IgD-negative memory B cell (primary cell): ENCODE measurements at regions not wholly inside any gene's neighbourhood (a gene's known extent, or its start where the extent isn't known, plus 50 kb on each side); places are given as distances from the start of the nearest gene placed in this dataset.
A peak's percentile ranks its signal among the peaks of the same experiment; 100 is the strongest.
"Not testable (repeated sequence)": the region's sequence is repeated elsewhere in the genome, so short reads cannot be mapped to it uniquely, and the experiment has no call there.

Experiments used
- H3K27ac Mint-ChIP-seq, 3 donors: one replicate each; pipeline ENCODE4 v1.8.0; 2020 to 2022; ENCODE audit warnings: mild to moderate bottlenecking in 3 of 3, mixed read lengths in 3 of 3, moderate library complexity in 1 of 3
- H3K27me3 Mint-ChIP-seq: one replicate; pipeline ENCODE4 v1.8.0; 2021; ENCODE audit warnings: mixed read lengths
- H3K36me3 Mint-ChIP-seq: one replicate; pipeline ENCODE4 v1.8.0; 2020; ENCODE audit warnings: mild to moderate bottlenecking, mixed read lengths
- H3K4me1 Mint-ChIP-seq, 3 donors: one replicate each; pipeline ENCODE4 v1.8.0; 2020 to 2022; ENCODE audit warnings: mixed read lengths in 3 of 3, mild to moderate bottlenecking in 1 of 3
- H3K4me3 Mint-ChIP-seq, 4 donors: one replicate each; pipeline ENCODE4 v1.8.0; 2020 to 2022; ENCODE audit warnings: mild to moderate bottlenecking in 4 of 4, mixed read lengths in 4 of 4, moderate library complexity in 3 of 4
- H3K9me3 Mint-ChIP-seq, 3 donors: one replicate each; pipeline ENCODE4 v1.8.0; 2020 to 2021; ENCODE audit warnings: mixed read lengths in 3 of 3, mild to moderate bottlenecking in 1 of 3

DNA sequence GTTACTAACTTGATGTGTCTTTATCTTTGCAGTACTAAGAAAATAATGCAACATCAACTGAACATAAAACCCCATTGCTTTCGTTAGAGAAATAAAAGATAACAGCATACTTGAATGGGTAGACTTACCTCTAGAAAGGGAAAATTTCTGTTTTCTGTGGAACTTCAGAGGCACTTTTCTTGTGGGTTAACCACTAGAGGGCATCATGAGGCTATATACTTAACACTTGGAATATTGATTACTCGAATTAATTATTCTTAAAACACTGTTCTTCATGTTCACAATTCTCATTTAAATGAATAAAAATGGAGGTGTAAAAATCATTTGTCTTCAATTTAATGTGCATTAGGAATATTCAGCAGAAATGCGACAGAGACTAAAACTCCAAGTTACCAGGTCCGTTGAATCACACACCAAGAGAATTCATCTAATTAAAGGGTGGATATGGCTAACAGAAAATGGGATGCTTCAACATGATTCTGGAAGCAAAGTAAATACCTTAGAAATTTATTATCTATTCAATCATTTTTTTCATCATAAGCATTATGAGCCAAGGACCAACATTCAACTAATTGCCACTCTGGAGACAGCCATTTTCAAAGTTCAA, 330.8 kb upstream of the PREP start:
- H3K36me3 Mint-ChIP-seq: no peaks in the 10 kb centered on the region
- H3K9me3 Mint-ChIP-seq: peaks cover 0 to 4% (median 0%) of the 10 kb centered on the region in 3 donors
- no peak overlapping the region for H3K27ac Mint-ChIP-seq
- H3K4me1 Mint-ChIP-seq: no peaks in the 10 kb centered on the region
- H3K4me3 Mint-ChIP-seq: no peak overlapping the region
- H3K27me3 Mint-ChIP-seq: peaks cover 4% of the 10 kb centered on the region

DNA sequence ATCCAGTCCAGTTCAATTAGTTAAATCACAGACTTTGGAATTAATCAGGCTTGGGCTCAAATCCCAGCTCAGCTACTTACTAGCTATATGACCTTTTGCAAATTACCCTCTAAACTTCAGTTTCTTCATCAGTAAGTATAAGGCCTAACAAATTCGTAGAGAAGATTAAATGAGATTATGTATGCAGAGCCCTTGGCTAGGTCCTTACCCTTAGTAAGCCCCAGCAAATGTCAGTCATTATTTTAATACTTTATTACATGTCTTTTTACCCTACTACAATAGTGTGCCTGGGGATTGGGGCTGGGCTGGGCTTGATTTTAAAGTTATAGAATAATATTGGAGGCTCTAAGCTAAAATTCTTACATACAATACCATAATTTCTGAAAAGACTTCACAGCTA, 326.1 kb upstream of the PREP start:
- Mint-ChIP-seq H3K27ac (no peak overlapping the region), H3K4me3 (no peak overlapping the region), H3K9me3 (no peaks in the 10 kb centered on the region), H3K27me3 (peaks cover 2% of the 10 kb centered on the region), H3K36me3 (no peaks in the 10 kb centered on the region), H3K4me1 (no peaks in the 10 kb centered on the region)

- Mint-ChIP-seq H3K4me1 (no peaks in the 10 kb centered on the region), H3K36me3 (no peaks in the 10 kb centered on the region), H3K27me3 (peaks cover 2% of the 10 kb centered on the region), H3K9me3 (no peaks in the 10 kb centered on the region), H3K4me3 (no peak overlapping the region), H3K27ac (no peak overlapping the region)
Measured at GRCh38 chr6:105726902-105727655, 324.2 kb upstream of the PREP start.

DNA sequence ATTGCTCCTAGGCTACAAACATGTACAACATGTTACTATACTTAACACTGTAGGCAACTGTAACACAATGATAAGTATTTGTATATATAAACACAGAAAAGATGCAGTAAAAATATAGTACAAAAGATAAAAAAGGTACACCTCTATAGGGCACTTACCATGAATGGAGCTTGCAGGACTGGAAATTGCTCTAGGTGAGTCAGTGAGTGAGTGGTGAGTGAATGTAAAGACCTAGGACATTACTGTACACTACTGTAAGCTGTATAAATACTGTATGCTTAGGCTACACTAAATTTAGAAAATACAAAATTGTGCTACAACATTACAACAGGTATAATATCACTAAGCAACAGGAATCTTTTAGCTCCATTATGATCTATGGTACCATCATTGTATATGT, 312.0 kb upstream of the PREP start:
- Mint-ChIP-seq H3K27ac (no peak overlapping the region), H3K27me3 (peaks cover 7% of the 10 kb centered on the region), H3K4me1 (no peaks in the 10 kb centered on the region), H3K9me3 (peaks cover 9 to 21% (median 11%) of the 10 kb centered on the region in 3 donors), H3K4me3 (no peak overlapping the region), H3K36me3 (peaks cover 4% of the 10 kb centered on the region)

DNA sequence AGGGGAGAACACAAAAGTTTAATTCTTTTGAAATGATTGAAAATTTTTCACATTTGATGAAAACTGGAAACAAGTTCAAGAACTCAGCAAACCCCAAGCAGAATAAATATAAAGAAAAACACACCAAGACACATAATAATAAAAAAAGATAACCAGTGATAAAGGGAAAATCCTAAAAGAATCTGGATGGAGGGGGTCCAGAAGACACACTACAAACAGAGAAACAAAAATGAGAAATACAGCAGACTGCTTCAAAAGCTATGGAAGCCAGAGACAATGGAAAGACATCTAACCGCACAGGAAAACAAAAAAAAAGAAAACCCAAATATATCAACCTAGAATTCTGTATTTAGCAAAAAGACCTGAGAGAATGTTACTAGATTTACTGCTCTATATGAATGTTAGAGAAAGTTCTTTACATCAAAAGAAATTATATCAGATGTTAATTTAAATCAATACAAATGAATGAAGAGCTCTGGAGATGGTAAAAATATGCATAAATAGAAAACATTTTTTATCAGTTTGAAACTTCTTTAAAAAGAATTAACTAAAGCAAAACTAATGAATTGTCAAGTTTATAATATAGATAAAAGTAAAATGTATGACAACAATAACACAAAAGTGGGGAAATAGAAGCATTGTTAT, 310.7 kb upstream of the PREP start:
- peaks cover 9 to 21% (median 11%) of the 10 kb centered on the region in 3 donors for H3K9me3 Mint-ChIP-seq
- no peak overlapping the region for H3K27ac Mint-ChIP-seq
- H3K27me3 Mint-ChIP-seq: peaks cover 7% of the 10 kb centered on the region
- peak overlapping the region in 1 of 4 donors; percentile 2 for H3K4me3 Mint-ChIP-seq
- no peaks in the 10 kb centered on the region for H3K4me1 Mint-ChIP-seq
- peaks cover 5% of the 10 kb centered on the region for H3K36me3 Mint-ChIP-seq

GRCh38 chr6:105711216-105711615, 308.3 kb upstream of the PREP start:
- Mint-ChIP-seq H3K4me1 (no peaks in the 10 kb centered on the region), H3K27me3 (peaks cover 7% of the 10 kb centered on the region), H3K4me3 (no peak overlapping the region), H3K36me3 (peaks cover 5% of the 10 kb centered on the region), H3K9me3 (peaks cover 9 to 21% (median 11%) of the 10 kb centered on the region in 3 donors), H3K27ac (no peak overlapping the region)

DNA sequence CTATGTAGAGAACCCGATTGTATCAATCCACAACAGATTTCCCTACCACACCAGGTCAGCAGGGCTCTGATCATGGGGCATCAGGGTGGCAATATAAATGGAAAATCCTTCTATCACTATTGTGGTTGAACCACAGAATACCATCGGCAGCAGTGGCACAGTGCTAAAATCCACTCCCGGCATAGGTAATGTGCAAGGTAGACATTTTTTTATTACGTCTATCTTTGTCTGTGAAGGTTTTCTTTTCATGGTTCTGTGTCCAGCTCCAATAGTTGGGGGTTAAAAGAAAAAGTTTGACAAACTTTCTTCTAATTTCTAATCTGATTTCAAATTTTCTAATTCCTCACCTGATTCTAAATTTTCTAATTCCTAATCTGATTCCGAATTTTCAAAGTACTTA, 302.7 kb upstream of the PREP start:
- Mint-ChIP-seq H3K9me3 (peaks cover 0 to 3% (median 0%) of the 10 kb centered on the region in 3 donors), H3K4me3 (no peak overlapping the region), H3K27ac (peak overlapping the region in 1 of 3 donors; percentile 67), H3K36me3 (peaks cover 2% of the 10 kb centered on the region), H3K27me3 (no peaks in the 10 kb centered on the region), H3K4me1 (no peaks in the 10 kb centered on the region)

DNA sequence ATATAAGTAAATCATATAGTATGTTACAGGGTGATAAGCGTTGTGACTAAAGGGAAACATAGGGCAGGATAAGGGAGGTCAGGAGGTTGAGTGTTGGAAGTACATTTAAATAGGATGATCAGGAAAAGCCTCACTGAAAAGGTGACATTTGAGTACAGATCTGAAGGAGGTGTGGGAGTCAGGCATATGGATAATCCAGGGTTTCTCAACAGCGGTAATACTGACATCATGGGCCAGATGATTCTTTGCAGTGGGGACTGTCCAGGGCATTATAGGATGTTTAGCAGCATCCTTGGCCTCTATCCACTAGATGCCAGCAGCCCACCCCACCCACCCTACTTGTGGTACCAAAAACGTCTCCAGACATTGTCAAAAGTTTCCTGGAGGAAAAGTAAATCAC, 292.6 kb upstream of the PREP start:
- Mint-ChIP-seq H3K27ac (no peak overlapping the region), H3K36me3 (no peaks in the 10 kb centered on the region), H3K27me3 (peaks cover 11% of the 10 kb centered on the region), H3K9me3 (no peaks in the 10 kb centered on the region), H3K4me1 (peaks cover 0 to 1% (median 0%) of the 10 kb centered on the region in 3 donors), H3K4me3 (no peak overlapping the region)

DNA sequence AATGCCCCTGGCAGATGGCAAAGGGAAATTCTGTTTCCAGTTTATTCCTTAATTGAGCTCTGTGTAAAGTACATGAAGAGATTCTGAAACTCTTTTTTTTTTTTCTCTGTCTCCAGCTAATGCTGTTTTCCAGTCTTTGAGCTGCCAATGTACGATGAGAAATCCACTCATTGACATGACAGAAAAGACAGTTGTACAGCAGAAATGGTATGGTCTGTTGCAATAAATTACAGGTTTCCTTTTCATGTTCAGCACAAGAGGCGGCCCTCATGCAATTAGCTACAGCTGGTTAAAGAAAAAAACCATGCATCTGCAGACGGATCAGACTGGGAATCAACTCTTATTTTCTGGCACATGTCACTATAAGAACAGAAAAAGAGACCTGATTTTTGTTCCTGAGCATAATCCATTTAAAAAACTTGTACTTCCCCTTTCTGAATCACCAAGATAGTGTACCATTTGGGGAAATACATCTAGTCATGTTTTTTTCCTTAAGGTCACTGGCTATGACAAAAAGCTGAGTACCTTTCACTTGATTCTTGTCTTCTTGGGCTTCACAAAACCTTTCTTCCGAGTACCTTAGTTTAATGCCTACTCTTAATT, 289.8 kb upstream of the PREP start:
- Mint-ChIP-seq H3K4me3 (no peak overlapping the region), H3K4me1 (peaks cover 0 to 1% (median 0%) of the 10 kb centered on the region in 3 donors), H3K9me3 (peaks cover 0 to 8% (median 2%) of the 10 kb centered on the region in 3 donors), H3K27me3 (peaks cover 9% of the 10 kb centered on the region), H3K27ac (no peak overlapping the region), H3K36me3 (no peaks in the 10 kb centered on the region)

DNA sequence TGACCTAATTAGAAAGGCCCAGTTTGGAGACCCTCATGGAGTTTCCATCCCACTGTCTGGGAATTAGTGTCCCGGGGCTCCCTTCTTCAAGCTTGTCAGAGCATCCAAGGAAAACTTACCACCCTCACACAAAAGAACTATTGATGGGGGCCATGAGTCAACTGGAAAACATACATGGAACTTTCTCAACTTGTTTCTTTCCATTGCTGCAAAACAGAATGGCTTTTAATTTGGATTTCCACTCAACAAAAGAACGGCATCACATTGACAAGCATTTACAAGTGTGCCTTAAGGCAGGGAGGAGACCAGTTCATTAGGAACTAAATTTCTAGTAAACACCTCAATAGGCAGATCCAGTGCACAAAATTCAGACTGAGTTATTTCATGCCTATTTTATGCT, 289.1 kb upstream of the PREP start:
- Mint-ChIP-seq H3K27me3 (peaks cover 10% of the 10 kb centered on the region), H3K4me3 (no peak overlapping the region), H3K27ac (no peak overlapping the region), H3K36me3 (no peaks in the 10 kb centered on the region), H3K9me3 (peaks cover 2 to 8% (median 8%) of the 10 kb centered on the region in 3 donors), H3K4me1 (peaks cover 0 to 1% (median 0%) of the 10 kb centered on the region in 3 donors)

DNA sequence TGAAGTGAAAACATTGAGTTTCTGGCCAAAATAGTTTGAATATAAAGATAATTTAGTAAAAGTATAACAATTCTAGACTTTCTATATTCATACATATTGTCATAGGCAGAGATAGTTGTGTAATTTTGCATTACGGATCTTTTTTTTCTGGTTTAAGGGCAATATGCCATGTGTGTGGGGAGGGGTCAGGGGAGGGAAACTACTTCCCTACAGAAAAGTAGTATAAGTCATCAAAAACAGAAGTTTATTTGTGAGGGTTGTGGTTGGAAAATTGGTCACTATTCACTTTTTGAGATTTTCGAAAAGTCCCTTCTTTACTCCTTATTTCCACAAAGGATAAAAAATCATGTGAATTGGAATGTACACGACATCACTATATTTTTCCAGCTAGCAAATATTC, 288.2 kb upstream of the PREP start:
- Mint-ChIP-seq H3K9me3 (peaks cover 6 to 13% (median 8%) of the 10 kb centered on the region in 3 donors), H3K4me1 (peaks cover 0 to 1% (median 0%) of the 10 kb centered on the region in 3 donors)

GRCh38 chr6:105688573-105688972, 285.7 kb upstream of the PREP start:
- Mint-ChIP-seq H3K4me3 (no peak overlapping the region), H3K4me1 (no peaks in the 10 kb centered on the region), H3K27ac (no peak overlapping the region), H3K27me3 (peaks cover 9% of the 10 kb centered on the region), H3K36me3 (no peaks in the 10 kb centered on the region), H3K9me3 (peaks cover 8 to 18% (median 17%) of the 10 kb centered on the region in 3 donors)

More for the DNA sequence above, 288.2 kb upstream of the PREP start:
- H3K36me3 Mint-ChIP-seq: no peaks in the 10 kb centered on the region
- no peak overlapping the region for H3K27ac Mint-ChIP-seq
- no peak overlapping the region for H3K4me3 Mint-ChIP-seq
- H3K27me3 Mint-ChIP-seq: peaks cover 9% of the 10 kb centered on the region

DNA sequence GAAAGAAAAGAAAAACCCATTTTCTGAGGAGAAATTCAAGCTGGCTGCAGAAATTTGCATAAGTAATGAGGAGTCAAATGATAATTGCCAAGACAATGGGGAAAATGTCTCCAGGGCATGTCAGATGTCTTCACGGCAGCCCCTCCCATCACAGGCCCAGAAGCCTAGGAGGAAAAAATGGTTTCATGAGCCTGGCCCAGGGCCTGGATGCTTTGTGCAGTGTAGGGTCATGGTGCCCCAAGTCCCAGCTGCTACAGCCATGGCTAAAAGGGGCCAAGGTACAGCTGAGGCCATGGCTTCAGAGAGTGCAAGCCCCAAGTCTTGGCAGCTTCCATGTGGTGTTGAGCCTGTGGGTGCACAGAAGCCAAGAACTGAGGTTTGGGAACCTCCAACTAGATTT, 283.9 kb upstream of the PREP start:
- H3K9me3 Mint-ChIP-seq: peaks cover 9 to 20% (median 20%) of the 10 kb centered on the region in 3 donors
- not testable (repeated sequence) for H3K4me1 Mint-ChIP-seq, H3K36me3 Mint-ChIP-seq, H3K27ac Mint-ChIP-seq, H3K27me3 Mint-ChIP-seq, H3K4me3 Mint-ChIP-seq

DNA sequence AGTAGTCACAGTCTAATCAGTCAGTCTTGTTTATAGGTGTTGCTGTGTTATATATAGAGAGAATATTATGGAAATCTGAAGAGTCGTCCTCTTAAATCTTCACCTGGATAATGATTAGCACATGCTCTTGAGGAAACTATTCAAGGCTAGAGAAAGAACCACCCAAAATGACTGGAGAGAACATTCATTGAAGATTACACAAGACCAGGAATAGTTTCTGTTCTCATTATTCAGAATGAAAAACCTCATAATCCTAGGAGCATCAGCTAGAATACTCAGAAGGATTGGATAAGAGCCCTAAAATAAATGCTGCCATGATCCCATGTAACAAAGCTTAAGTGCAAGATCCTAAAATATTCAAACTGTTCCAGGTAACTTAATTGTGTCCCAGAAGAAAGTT, 278.2 kb upstream of the PREP start:
- Mint-ChIP-seq H3K27me3 (no peaks in the 10 kb centered on the region), H3K4me3 (no peak overlapping the region), H3K36me3 (no peaks in the 10 kb centered on the region), H3K4me1 (no peaks in the 10 kb centered on the region), H3K27ac (no peak overlapping the region), H3K9me3 (peaks cover 5 to 23% (median 8%) of the 10 kb centered on the region in 3 donors)

DNA sequence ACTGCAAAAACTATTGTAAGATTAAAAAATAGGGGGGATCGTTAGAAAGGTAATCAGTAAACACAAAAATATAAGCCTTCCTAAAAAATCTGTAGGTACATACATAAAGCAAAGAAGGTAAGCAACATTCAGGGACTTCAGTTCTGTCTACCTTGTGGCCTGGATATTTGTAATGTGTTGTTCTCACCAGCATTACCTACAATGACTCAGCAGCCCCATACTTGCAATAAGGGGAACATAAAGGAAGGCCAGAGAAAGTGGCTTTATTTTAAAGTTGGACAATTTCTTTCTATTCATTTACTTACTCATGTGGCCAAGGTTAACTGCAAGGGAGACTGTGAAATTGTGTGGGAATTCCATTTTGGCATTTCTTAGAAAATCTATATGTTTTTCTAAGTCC, 277.2 kb upstream of the PREP start:
- no peaks in the 10 kb centered on the region for H3K36me3 Mint-ChIP-seq
- H3K4me1 Mint-ChIP-seq: no peaks in the 10 kb centered on the region
- peaks cover 4 to 22% (median 8%) of the 10 kb centered on the region in 3 donors for H3K9me3 Mint-ChIP-seq
- no peaks in the 10 kb centered on the region for H3K27me3 Mint-ChIP-seq
- no peak overlapping the region for H3K27ac Mint-ChIP-seq
- no peak overlapping the region for H3K4me3 Mint-ChIP-seq
